Tibial nerve (tissue), 3 donors: ENCODE measurements at regions not wholly inside any gene's neighbourhood (a gene's known extent, or its start where the extent isn't known, plus 50 kb on each side); places are given as distances from the start of the nearest gene placed in this dataset.

Source experiments
- POLR2A ChIP-seq, 2 donors: fragments of 450-650 bp; IDR thresholded peaks; one replicate each; pipeline ENCODE4 v1.6.1; 2017; ENCODE audit warnings: antibody characterized with exemption in 2 of 2, mild to moderate bottlenecking in 2 of 2, moderate library complexity in 2 of 2
- TF ChIP-seq, protein P1 (sequence below), 5 experiments: fragments of 200-600 bp in 3 of 5; fragments of 450-650 bp in 2 of 5; sonication (generic) in 3 of 5; IDR thresholded peaks; one replicate each; pipeline ENCODE4 v1.5.1; 2016 to 2019; ENCODE audit warnings: antibody characterized with exemption in 5 of 5, mild to moderate bottlenecking in 3 of 5, moderate library complexity in 2 of 5

- TF ChIP-seq, protein P1, sequence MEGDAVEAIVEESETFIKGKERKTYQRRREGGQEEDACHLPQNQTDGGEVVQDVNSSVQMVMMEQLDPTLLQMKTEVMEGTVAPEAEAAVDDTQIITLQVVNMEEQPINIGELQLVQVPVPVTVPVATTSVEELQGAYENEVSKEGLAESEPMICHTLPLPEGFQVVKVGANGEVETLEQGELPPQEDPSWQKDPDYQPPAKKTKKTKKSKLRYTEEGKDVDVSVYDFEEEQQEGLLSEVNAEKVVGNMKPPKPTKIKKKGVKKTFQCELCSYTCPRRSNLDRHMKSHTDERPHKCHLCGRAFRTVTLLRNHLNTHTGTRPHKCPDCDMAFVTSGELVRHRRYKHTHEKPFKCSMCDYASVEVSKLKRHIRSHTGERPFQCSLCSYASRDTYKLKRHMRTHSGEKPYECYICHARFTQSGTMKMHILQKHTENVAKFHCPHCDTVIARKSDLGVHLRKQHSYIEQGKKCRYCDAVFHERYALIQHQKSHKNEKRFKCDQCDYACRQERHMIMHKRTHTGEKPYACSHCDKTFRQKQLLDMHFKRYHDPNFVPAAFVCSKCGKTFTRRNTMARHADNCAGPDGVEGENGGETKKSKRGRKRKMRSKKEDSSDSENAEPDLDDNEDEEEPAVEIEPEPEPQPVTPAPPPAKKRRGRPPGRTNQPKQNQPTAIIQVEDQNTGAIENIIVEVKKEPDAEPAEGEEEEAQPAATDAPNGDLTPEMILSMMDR (IDR thresholded peaks at IDR 0.05) = no peak
- TF ChIP-seq POLR2A (IDR thresholded peaks at IDR 0.05) = no peak
Observed at GRCh38 chr1:218575856-218576255, 230.7 kb downstream of the TGFB2 start.
